ENCODE measurements at regions not wholly inside any gene's neighbourhood (a gene's known extent, or its start where the extent isn't known, plus 50 kb on each side); places are given as distances from the start of the nearest gene placed in this dataset.

DNA sequence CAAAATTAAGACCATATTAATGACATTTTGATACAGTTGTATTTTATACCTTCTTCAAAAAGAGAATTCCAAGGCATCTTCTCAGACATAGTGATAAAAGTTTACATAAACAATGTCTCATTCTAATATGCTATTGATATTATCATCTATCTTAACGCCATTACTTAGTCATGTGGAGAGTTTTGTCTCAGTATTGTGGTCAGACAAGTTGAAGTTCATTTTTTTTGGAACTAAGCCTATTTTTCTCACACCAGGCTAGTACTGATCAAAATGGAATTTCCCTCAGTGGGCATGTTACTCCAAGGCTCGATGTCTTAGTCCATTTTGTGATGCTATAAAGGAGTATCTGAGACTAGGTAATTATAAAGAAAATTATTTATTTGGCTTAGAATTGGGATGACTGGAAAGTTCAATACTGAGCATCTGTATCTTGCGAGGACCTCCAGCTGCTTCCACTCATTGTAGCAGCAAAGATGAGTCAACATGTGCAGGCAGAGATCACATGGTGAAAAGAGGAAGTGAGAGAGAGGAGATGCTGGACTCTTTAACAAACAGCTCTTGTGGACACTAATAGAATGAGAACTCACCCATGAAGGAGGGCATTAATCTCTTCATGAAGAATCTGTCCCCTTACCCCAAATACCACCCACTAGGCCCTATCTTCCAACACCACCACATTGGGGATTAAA is 825.5 kb upstream of the MANEA start:
- no peak overlapping the region for H3K4me3 Mint-ChIP-seq (ENCODE audit: unreplicated experiment)
- TF ChIP-seq, protein P1, sequence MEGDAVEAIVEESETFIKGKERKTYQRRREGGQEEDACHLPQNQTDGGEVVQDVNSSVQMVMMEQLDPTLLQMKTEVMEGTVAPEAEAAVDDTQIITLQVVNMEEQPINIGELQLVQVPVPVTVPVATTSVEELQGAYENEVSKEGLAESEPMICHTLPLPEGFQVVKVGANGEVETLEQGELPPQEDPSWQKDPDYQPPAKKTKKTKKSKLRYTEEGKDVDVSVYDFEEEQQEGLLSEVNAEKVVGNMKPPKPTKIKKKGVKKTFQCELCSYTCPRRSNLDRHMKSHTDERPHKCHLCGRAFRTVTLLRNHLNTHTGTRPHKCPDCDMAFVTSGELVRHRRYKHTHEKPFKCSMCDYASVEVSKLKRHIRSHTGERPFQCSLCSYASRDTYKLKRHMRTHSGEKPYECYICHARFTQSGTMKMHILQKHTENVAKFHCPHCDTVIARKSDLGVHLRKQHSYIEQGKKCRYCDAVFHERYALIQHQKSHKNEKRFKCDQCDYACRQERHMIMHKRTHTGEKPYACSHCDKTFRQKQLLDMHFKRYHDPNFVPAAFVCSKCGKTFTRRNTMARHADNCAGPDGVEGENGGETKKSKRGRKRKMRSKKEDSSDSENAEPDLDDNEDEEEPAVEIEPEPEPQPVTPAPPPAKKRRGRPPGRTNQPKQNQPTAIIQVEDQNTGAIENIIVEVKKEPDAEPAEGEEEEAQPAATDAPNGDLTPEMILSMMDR (IDR thresholded peaks at IDR 0.05; ENCODE audit: unreplicated experiment) = no peak
- H3K36me3 Mint-ChIP-seq (ENCODE audit: low read depth, unreplicated experiment) = no peaks in the 10 kb centered on the region
- DNase-seq (ENCODE audit: low spot score) = no peak
- H3K27me3 Mint-ChIP-seq (ENCODE audit: unreplicated experiment) = peaks cover 2% of the 10 kb centered on the region
- no peaks in the 10 kb centered on the region for H3K4me1 Mint-ChIP-seq (ENCODE audit: unreplicated experiment)
- H3K9me3 Mint-ChIP-seq (ENCODE audit: unreplicated experiment) = no peaks in the 10 kb centered on the region
- no peak overlapping the region for H3K27ac Mint-ChIP-seq (ENCODE audit: unreplicated experiment)

DNA sequence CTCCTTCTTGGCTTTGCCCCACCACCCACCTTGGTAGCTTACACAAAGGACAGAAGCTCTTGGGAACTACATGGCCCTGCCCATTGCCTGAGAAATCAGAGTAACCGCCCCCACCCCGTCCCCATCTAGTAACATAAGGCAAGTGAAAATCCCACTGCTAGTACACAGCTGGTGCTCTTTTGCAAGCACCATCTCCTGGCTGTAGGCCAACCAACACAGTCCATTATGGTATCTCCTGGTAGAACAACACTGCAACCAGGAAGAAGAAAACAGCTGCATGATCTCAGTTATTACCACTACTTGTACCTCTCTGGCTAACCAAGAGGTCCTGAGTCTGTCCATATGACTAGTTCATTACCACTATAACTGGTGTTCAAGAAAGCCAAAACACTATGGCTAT is 841.1 kb upstream of the MANEA start:
- DNase-seq (ENCODE audit: low spot score) = no peak
- Mint-ChIP-seq H3K4me3 (ENCODE audit: unreplicated experiment) (no peak overlapping the region), H3K27me3 (ENCODE audit: unreplicated experiment) (peaks cover 3% of the 10 kb centered on the region), H3K27ac (ENCODE audit: unreplicated experiment) (no peak overlapping the region), H3K36me3 (ENCODE audit: low read depth, unreplicated experiment) (no peaks in the 10 kb centered on the region), H3K9me3 (ENCODE audit: unreplicated experiment) (no peaks in the 10 kb centered on the region), H3K4me1 (ENCODE audit: unreplicated experiment) (peaks cover 6% of the 10 kb centered on the region)
- TF ChIP-seq, protein P1 (IDR thresholded peaks at IDR 0.05; ENCODE audit: unreplicated experiment) = no peak

DNA sequence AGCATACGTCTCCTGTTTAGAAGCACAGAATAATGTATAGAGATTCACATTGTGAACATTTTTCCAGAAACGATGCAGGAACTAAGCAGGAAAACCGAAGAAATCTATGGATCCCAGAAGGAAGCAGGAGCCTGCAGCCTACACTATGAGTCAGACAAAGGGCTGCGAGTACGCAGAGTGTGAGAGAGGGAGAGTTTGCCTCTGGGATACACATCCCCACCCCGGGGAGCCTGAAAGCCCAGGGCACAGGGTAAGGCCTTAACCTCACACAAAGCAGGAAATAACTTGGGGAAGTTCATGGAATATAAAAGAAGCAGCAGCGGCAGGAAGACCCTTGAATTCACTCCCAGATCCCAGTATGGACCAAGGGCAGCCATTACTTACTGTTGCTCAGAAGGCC is 842.1 kb upstream of the MANEA start:
- no peak overlapping the region for H3K4me3 Mint-ChIP-seq (ENCODE audit: unreplicated experiment)
- H3K36me3 Mint-ChIP-seq (ENCODE audit: low read depth, unreplicated experiment) = no peaks in the 10 kb centered on the region
- TF ChIP-seq, protein P1 (IDR thresholded peaks at IDR 0.05; ENCODE audit: unreplicated experiment) = no peak
- H3K27ac Mint-ChIP-seq (ENCODE audit: unreplicated experiment) = peak overlapping the region; percentile 31
- no peak for DNase-seq (ENCODE audit: low spot score)
- H3K4me1 Mint-ChIP-seq (ENCODE audit: unreplicated experiment) = peaks cover 6% of the 10 kb centered on the region
- no peaks in the 10 kb centered on the region for H3K9me3 Mint-ChIP-seq (ENCODE audit: unreplicated experiment)
- H3K27me3 Mint-ChIP-seq (ENCODE audit: unreplicated experiment) = peaks cover 3% of the 10 kb centered on the region

DNA sequence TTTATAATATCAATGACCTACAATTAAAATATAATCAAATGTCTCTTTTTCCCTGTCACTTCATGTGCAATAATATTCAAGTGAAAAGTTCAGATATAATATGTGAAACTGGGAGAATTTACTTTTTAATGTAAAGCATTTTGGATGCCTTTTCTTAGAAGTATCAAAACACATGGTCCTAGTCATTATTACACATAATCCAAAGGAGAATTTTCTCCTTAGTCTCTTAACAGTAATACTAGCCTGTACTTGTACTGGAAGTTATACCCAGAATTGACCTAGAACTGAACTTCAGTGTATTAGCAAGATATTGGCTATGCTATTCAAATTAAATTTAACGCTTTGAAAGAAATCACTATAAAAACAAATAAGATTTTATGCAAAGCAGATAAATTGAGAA is 842.6 kb upstream of the MANEA start:
- Mint-ChIP-seq H3K9me3 (ENCODE audit: unreplicated experiment) (no peaks in the 10 kb centered on the region), H3K4me3 (ENCODE audit: unreplicated experiment) (no peak overlapping the region), H3K27me3 (ENCODE audit: unreplicated experiment) (peaks cover 3% of the 10 kb centered on the region), H3K36me3 (ENCODE audit: low read depth, unreplicated experiment) (no peaks in the 10 kb centered on the region), H3K4me1 (ENCODE audit: unreplicated experiment) (peaks cover 6% of the 10 kb centered on the region), H3K27ac (ENCODE audit: unreplicated experiment) (no peak overlapping the region)
- DNase-seq (ENCODE audit: low spot score) = no peak
- TF ChIP-seq, protein P1 (IDR thresholded peaks at IDR 0.05; ENCODE audit: unreplicated experiment) = no peak

DNA sequence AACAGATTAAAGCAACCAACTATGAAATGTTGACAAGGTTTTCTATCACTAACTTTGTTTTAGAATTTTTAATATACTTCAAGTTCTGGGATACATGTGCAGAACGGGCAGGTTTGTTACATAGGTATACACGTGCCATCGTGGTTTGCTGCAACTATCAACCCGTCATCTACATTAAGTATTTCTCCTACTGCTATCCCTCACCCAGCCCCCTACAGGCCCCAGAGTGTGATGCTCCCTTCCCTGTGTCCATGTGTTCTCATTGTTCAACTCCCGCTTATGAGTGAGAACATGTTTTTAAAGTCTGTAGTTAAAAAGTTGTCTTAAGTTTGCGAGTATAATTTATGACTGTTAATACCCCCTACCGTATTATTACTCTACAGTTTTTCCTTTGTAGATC is 844.3 kb upstream of the MANEA start:
- no peak overlapping the region for H3K4me3 Mint-ChIP-seq (ENCODE audit: unreplicated experiment)
- H3K27ac Mint-ChIP-seq (ENCODE audit: unreplicated experiment) = no peak overlapping the region
- H3K27me3 Mint-ChIP-seq (ENCODE audit: unreplicated experiment) = peaks cover 3% of the 10 kb centered on the region
- peaks cover 6% of the 10 kb centered on the region for H3K4me1 Mint-ChIP-seq (ENCODE audit: unreplicated experiment)
- peaks cover 3% of the 10 kb centered on the region for H3K36me3 Mint-ChIP-seq (ENCODE audit: low read depth, unreplicated experiment)
- no peak for DNase-seq (ENCODE audit: low spot score)
- TF ChIP-seq, protein P1 (IDR thresholded peaks at IDR 0.05; ENCODE audit: unreplicated experiment) = no peak
- peaks cover 5% of the 10 kb centered on the region for H3K9me3 Mint-ChIP-seq (ENCODE audit: unreplicated experiment)

All from endothelial cell (in vitro differentiated cells).